HG03280 (cell line): ENCODE measurements at regions not wholly inside any gene's neighbourhood (a gene's known extent, or its start where the extent isn't known, plus 50 kb on each side); places are given as distances from the start of the nearest gene placed in this dataset.

Source experiments
- ATAC-seq: cut with Tn5 transposase; IDR thresholded peaks from one replicate; pipeline ENCODE4 v1.9.1; 2021; ENCODE audit warnings: mild to moderate bottlenecking, moderate library complexity; ENCODE audit not compliant: unreplicated experiment

- ATAC-seq, result no peak
These were observed 190.3 kb upstream of the SHH start for GRCh38 chr7:156002362-156003066.

DNA sequence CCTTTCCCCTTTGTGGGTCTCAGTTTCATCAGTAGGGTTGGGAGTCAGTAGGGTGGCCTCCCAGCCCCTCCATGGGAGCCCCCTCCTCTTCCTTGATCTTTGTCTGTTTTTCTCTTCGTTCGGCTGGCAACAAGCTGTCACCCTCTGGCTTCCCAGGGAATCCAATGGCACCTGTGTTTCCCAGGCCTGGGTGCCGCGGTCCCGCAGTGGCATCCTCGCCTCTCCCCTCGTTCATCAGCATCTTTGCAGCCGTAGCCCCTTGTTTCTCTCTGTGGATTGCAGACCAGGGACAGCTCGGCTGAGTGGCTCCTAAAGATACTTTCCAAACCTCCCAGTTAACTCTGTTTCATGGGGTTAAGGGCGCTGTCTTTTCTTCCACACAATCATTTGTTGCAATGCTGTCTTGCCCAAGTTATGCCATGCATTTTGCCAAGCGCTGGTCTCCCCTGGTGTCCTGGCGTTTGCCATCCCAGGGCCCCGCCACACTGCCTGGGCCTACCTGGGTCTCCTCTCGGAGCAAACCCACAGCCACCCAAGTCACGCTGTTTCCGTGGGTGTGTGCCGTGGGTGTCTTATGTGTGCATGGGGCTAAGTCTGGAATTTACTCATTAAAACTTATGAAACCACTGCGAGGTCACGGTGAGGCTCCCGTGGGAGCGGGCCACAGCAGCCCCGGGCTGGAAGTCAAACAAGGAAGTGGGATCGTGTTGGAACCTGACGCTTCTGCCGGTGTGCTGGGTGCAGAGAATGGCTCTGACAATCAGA, 189.4 kb upstream of the SHH start:
- ATAC-seq, result no peak

DNA sequence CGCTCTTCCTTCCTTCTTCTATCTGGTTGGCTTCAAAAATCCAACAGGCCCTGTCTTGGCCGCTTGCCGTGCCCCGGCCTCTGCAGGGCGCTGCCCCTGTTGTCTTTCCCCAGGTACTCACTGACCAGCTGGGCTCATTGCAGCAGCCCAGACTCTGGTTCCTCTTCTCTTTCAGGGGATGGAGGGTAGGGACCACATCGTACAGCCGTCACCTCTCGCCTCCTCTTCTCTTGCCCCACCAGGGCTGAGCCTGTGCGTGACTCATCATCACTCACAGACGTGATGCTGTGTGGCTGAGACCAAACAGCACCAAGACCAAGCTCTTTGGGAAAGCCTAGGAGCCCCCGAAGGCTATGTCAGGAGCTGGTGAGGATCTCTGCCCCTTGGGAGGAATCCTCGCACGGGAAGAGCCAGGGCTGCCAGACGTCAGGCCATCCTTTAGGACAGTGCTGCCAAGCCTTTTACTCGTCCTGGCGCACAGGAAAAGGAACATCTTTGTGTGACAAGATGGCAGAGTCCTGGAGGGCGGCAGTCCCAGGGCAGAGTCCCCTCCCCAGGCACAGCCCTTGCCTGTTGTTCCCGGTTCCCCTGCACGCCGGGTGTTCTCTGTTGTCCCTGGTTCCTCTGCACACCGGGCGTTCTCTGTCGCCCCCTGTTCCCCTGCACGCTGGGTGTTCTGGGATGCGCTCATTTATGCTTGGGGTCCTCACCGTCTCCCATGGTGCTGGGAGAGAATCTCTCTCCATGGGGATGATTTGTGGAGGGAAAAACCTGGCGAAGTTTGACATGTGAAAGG, 188.5 kb upstream of the SHH start:
- no peak for ATAC-seq

DNA sequence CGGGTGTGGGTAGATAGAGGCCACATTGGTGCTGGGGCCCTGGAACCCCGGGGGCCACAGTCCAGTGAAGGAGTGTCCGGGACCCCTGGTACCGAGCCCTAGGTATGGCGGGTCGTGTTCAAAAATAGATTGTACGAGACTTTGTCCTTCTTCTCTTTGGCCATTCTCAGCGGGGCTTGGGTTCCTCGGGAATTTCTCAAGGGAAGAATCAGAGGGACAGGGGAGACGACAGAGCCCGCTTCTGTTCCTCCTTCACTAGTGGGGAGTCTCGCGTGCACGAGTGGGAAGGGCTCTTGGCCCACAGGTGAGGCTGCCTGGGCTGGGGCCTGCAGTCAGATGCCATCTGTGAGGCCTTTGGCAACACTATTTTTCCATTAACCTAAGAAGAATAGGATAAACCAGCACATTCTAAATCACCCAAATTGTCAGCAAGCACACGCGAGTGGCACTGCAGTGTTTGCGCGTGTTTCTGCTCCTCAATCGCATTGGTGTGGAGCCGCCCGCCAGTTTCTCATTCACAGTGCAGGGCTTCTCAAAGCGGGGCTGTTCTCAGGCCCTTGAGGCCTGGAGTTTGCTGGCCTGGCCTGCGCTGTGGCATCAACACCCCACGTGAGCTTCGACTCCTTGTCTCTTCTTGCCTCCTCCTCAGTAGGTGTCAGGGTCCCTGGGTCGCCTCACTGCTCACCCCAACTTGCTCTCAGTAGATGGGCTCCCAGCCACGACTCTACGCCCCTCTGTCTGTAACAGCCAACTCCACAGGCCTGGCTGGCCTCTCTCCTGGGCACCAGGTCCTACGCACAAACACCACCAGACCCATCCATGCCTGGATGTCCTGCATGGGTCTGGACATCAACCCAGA, 187.6 kb upstream of the SHH start:
- no peak for ATAC-seq

- ATAC-seq, result no peak
These were observed 186.7 kb upstream of the SHH start for GRCh38 chr7:155998766-155999630.

DNA sequence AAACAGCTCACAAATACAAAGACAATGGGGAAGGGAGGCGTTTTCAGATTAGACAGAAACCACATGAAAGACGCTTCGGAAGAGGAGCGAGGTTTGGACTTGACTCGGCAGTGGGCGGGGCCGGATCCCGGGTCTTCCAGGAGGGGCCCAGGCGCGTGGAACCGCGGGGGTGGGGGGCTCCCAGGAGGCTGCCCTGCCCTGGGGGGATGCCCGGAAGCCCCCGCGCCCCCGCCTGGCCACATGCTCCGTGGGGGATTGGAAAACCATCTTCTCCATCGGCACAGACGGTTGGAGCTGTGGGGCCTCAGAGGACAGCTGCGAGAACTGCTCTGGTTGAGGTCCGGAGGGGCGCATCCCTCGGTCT, 186.0 kb upstream of the SHH start:
- no peak for ATAC-seq

DNA sequence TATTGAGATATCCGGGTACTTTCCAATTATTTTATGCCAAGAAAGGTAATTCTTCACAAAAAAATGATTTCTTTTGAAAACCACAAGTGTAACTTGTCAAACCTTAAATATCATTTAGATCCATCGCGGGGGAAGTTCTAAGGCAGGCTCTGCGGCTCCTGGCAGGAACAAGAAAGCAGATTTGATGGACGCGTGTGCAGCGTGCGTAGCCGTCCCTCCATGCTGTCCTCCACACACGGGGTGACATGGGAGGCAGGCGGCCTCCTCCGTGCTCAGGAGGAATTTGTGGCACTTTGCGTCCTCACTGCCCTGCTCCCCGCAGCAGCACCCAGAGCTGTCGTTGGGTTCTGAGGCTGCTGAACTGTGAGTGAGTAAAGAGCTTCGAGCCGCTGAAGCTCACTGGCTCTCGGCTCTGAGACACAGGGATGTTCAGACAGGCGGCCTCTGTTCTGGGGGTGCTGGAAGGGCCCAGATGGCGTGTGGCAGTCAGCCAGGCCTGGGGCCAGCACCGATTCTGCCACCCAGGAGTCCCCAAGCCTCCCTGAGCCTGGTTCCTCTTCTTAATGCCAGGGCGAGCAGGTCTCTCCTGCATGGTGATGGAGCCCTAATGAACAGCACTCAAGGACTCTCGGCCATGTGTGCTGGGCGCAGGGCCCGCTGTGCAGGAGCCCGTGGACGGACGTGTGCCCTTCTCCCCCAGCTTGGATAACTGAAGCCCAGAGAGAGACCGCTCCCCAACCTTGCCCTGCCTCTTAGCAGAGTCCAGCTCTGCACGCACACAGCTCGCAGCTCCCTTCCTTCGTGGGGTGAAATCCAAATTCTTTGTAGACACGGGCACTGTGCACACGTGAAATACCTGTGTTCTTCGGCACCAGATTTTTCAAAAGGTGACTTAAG, 185.4 kb upstream of the SHH start:
- ATAC-seq, result no peak

- ATAC-seq, result no peak
These were observed 184.5 kb upstream of the SHH start for GRCh38 chr7:155996718-155997280.

DNA sequence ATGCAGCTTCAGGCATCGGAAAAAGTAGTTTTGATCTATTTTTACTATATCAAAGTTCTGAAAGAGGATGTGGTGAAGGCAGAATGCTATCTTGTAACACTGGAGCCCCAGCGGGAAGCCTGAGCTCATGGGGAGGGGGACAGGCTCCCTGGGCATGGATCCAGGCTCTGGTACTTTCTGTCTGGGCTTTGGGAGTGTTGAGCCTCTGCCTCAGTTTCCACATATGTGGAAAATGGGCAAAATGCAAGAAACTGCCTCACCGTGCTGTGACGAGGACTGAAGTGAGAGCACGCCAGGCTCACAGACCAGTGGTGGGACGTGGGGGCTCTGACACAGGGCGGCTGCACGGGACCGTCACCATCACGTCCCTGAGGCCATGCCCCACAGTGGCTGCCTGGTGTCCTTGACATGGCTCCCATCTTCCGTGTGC, 182.9 kb upstream of the SHH start:
- ATAC-seq, result no peak

GRCh38 chr7:155994279-155994811, 182.1 kb upstream of the SHH start:
- no peak for ATAC-seq

GRCh38 chr7:155993420-155994278, 181.4 kb upstream of the SHH start:
- ATAC-seq, result no peak

DNA sequence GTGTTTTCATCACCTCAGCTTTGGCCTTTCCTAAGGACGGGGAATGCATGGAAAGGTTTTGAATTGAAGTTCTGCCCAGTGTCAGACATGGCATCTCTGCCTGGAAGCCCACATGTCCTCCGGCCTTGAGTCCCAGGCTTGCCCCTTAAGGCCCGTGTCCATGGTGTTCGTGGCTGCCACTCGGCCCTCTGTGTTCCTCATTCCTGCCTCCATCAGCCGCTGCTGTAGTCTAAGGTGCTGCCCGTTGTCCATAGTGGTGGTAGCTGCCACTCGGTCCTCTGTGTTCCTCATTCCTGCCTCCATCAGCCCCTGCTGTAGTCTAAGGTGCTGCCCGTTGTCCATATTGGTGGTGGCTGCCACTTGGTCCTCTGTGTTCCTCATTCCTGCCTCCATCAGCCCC, 180.7 kb upstream of the SHH start:
- ATAC-seq, result no peak

- no peak for ATAC-seq
These were observed 180.3 kb upstream of the SHH start for GRCh38 chr7:155992538-155992937.

- ATAC-seq, result no peak
These were observed 179.8 kb upstream of the SHH start for GRCh38 chr7:155992107-155992506.

- no peak for ATAC-seq
These were observed 179.2 kb upstream of the SHH start for GRCh38 chr7:155991470-155991869.

- ATAC-seq, result no peak
These were observed 176.2 kb upstream of the SHH start for GRCh38 chr7:155988416-155988815.

DNA sequence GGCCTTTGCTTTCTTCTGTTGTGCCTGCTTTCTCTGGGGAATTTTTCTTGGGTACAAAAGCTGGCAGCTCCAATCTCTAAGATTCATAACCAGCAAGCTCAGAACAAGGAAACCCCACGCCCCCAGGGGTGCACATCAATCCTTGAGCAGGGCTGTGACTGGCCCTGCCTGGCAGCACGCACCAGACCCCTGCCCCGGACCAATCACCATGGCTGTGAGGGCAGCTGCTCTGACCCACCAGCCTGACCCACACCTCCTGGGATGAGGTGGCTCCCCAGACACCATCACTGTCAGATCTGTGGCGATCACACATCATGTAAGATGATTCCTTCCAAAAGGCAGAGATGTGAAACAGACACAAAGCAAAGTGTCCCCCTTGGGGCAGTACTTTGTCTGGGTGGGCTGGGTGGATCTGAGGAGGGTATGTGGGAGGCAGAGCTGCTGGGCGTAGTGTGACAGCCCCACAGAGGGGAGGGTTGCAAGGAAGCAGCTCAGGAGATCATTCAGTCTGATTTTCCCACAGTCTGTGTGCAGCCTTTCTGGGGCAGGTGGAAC, 175.5 kb upstream of the SHH start:
- no peak for ATAC-seq
